Keratinocyte (primary cell): ENCODE measurements at regions not wholly inside any gene's neighbourhood (a gene's known extent, or its start where the extent isn't known, plus 50 kb on each side); places are given as distances from the start of the nearest gene placed in this dataset.

Experiments used
- DNase-seq: peaks from one replicate; pipeline ENCODE4 v3.0.0-alpha.2; 2011; ENCODE audit warnings: low read depth, missing footprints, low spot score
- FAIRE-seq: peaks from 2 replicates; lab custom pipeline; 2011; peaks lifted over from hg19 to GRCh38; lab: Jason Lieb, UNC
- H2AFZ ChIP-seq: 2 replicates; pipeline ENCODE4 v1.6.0; 2012; ENCODE audit warnings: low read length, control low read depth, inconsistent platforms; ENCODE audit not compliant: control insufficient read depth
- H3K27ac ChIP-seq: 2 replicates; pipeline ENCODE4 v1.5.1; 2011; ENCODE audit warnings: low read length; ENCODE audit not compliant: control insufficient read depth, insufficient read depth
- H3K27me3 ChIP-seq: 3 replicates; pipeline ENCODE4 v1.6.0; 2011; ENCODE audit warnings: low read length; ENCODE audit not compliant: control insufficient read depth, insufficient read depth; ENCODE audit errors: extremely low read depth
- H3K36me3 ChIP-seq, 2 experiments: 2 replicates in 1 of 2; 3 replicates in 1 of 2; pipeline ENCODE4 v1.5.1; 2011; ENCODE audit warnings: low read length in 2 of 2, mild to moderate bottlenecking in 1 of 2; ENCODE audit not compliant: control insufficient read depth in 2 of 2, insufficient read depth in 2 of 2; ENCODE audit errors: extremely low read depth in 1 of 2
- H3K4me1 ChIP-seq: 3 replicates; pipeline ENCODE4 v1.5.1; 2011; ENCODE audit warnings: low read length; ENCODE audit not compliant: control insufficient read depth, insufficient read depth; ENCODE audit errors: extremely low read depth
- H3K4me2 ChIP-seq: 3 replicates; pipeline ENCODE4 v1.6.0; 2011; ENCODE audit warnings: low read depth, low read length; ENCODE audit not compliant: control insufficient read depth, insufficient read depth; ENCODE audit errors: extremely low read depth
- H3K4me3 ChIP-seq, 3 experiments: fragments of 200-600 bp in 1 of 3; sonication (generic) in 1 of 3; 2 replicates in 2 of 3; 3 replicates in 1 of 3; pipeline ENCODE4 v1.5.1; 2011 to 2016; ENCODE audit warnings: low read length in 3 of 3, mild to moderate bottlenecking in 3 of 3, control low read depth in 2 of 3, inconsistent platforms in 1 of 3, low read depth in 1 of 3, mixed read lengths in 1 of 3, mixed run types in 1 of 3, moderate library complexity in 1 of 3; ENCODE audit not compliant: control insufficient read depth in 2 of 3, insufficient read depth in 2 of 3; ENCODE audit errors: extremely low read depth in 1 of 3
- H3K79me2 ChIP-seq: 2 replicates; pipeline ENCODE4 v1.6.0; 2012; ENCODE audit warnings: low read length; ENCODE audit not compliant: control insufficient read depth, insufficient read depth
- H3K9ac ChIP-seq: 3 replicates; pipeline ENCODE4 v1.6.0; 2011; ENCODE audit warnings: low read length; ENCODE audit not compliant: control insufficient read depth, insufficient read depth; ENCODE audit errors: extremely low read depth
- H3K9me1 ChIP-seq: 3 replicates; pipeline ENCODE4 v1.6.0; 2011; ENCODE audit warnings: low read length; ENCODE audit not compliant: control insufficient read depth, insufficient read depth; ENCODE audit errors: extremely low read depth
- H3K9me3 ChIP-seq: 2 replicates; pipeline ENCODE4 v1.5.1; 2012; ENCODE audit warnings: low read depth, low read length; ENCODE audit not compliant: control insufficient read depth
- H4K20me1 ChIP-seq: 3 replicates; pipeline ENCODE4 v1.6.0; 2011; ENCODE audit warnings: low read length; ENCODE audit not compliant: control insufficient read depth, insufficient read depth; ENCODE audit errors: extremely low read depth
- EZH2 ChIP-seq: IDR thresholded peaks from one replicate; pipeline ENCODE4 v1.6.1; 2012; ENCODE audit warnings: inconsistent platforms, mild to moderate bottlenecking, low read length, moderate library complexity
- dilution Hi-C: fragments of 300-500 bp; cut with MboI; formaldehyde crosslinking; loops from one replicate; pipeline ENCODE4 v1.7.0; 2020; ENCODE audit warnings: low sequenced_read_pairs; ENCODE audit not compliant: extremely low pct_ligation_motif_present
- TF ChIP-seq, protein P1 (sequence below), 3 experiments: IDR thresholded peaks in 1 of 3; conservative IDR thresholded peaks in 1 of 3; optimal IDR thresholded peaks in 1 of 3; 2 replicates in 2 of 3; 3 replicates in 1 of 3; pipeline versions ENCODE3 to v1.5.1; 2011; ENCODE audit warnings: low read length in 3 of 3, mild to moderate bottlenecking in 3 of 3, moderate library complexity in 2 of 3, control low read depth in 1 of 3, inconsistent platforms in 1 of 3; ENCODE audit not compliant: insufficient read depth in 2 of 3; ENCODE audit errors: extremely low read depth in 1 of 3

DNA sequence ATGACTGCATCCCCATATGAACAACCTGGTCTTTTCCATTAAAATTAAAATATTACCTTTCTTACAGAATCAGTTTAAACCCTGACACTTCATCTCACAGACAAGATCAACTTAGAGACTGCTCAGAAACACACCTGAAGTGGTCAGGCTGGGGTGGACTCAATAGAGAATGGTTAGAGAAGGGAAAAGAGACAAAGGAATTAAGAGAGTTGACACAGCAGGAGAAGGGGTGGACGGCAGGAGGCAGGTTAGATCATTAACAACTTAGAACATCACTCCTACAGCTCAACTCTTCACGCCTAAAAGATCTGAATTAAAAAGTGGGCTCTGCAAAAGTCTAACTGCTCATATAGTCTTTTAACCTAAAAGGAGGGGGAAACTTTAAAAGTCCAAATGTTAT, 157.7 kb upstream of the COL1A2 start:
- Histone ChIP-seq H3K9me3 (no peaks in the 10 kb centered on the region), H3K9me1 (no peaks in the 10 kb centered on the region), H2AFZ (no peak overlapping the region), H3K27me3 (peaks cover 7% of the 10 kb centered on the region), H3K79me2 (no peaks in the 10 kb centered on the region), H3K4me1 (no peaks in the 10 kb centered on the region), H3K27ac (no peak overlapping the region), H4K20me1 (no peaks in the 10 kb centered on the region), H3K4me3 (no peak overlapping the region), H3K36me3 (no peaks in the 10 kb centered on the region), H3K4me2 (no peak overlapping the region), H3K9ac (no peak overlapping the region)
- TF ChIP-seq, protein P1, sequence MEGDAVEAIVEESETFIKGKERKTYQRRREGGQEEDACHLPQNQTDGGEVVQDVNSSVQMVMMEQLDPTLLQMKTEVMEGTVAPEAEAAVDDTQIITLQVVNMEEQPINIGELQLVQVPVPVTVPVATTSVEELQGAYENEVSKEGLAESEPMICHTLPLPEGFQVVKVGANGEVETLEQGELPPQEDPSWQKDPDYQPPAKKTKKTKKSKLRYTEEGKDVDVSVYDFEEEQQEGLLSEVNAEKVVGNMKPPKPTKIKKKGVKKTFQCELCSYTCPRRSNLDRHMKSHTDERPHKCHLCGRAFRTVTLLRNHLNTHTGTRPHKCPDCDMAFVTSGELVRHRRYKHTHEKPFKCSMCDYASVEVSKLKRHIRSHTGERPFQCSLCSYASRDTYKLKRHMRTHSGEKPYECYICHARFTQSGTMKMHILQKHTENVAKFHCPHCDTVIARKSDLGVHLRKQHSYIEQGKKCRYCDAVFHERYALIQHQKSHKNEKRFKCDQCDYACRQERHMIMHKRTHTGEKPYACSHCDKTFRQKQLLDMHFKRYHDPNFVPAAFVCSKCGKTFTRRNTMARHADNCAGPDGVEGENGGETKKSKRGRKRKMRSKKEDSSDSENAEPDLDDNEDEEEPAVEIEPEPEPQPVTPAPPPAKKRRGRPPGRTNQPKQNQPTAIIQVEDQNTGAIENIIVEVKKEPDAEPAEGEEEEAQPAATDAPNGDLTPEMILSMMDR (optimal IDR thresholded peaks at IDR 0.05 in 1 of 3, IDR thresholded peaks at IDR 0.05 in 1 of 3, conservative IDR thresholded peaks at IDR 0.05 in 1 of 3; ENCODE audit: extremely low read depth in 1 of 3, insufficient read depth in 2 of 3, low read length in 3 of 3), result no peak
- TF ChIP-seq EZH2, result no peak
- DNase-seq (no peak), FAIRE-seq (no peak)
- dilution Hi-C loops, result no loop called here

- dilution Hi-C loops, result no loop called here
- Histone ChIP-seq H3K4me2 (no peak overlapping the region), H3K9me3 (no peaks in the 10 kb centered on the region), H3K4me1 (no peaks in the 10 kb centered on the region), H3K9ac (no peak overlapping the region), H3K27ac (no peak overlapping the region), H3K4me3 (no peak overlapping the region), H3K36me3 (no peaks in the 10 kb centered on the region), H2AFZ (no peak overlapping the region), H3K79me2 (no peaks in the 10 kb centered on the region), H3K27me3 (peaks cover 7% of the 10 kb centered on the region), H4K20me1 (no peaks in the 10 kb centered on the region), H3K9me1 (no peaks in the 10 kb centered on the region)
- DNase-seq, result no peak
- FAIRE-seq, result no peak
- TF ChIP-seq, protein P1 (optimal IDR thresholded peaks at IDR 0.05 in 1 of 3, IDR thresholded peaks at IDR 0.05 in 1 of 3, conservative IDR thresholded peaks at IDR 0.05 in 1 of 3; ENCODE audit: extremely low read depth in 1 of 3, insufficient read depth in 2 of 3, low read length in 3 of 3), result no peak
- TF ChIP-seq EZH2, result no peak
Measured at GRCh38 chr7:94237417-94237816, 157.3 kb upstream of the COL1A2 start.
